ENCODE measurements at regions not wholly inside any gene's neighbourhood (a gene's known extent, or its start where the extent isn't known, plus 50 kb on each side); places are given as distances from the start of the nearest gene placed in this dataset.

- TF ChIP-seq CTCF (conservative IDR thresholded peaks at IDR 0.05 in 1 of 2, IDR thresholded peaks at IDR 0.05 in 1 of 2; ENCODE audit: extremely low read depth in 1 of 2, insufficient read depth in 1 of 2, low read depth in 1 of 2, low read length in 2 of 2) (no peak), EZH2 (IDR thresholded peaks at IDR 0.05; ENCODE audit: borderline replicate concordance, low read length) (no peak)
Observed at GRCh38 chr7:16067711-16068110, 353.6 kb downstream of the CRPPA start.
